GM12875 (cell line): ENCODE measurements at regions not wholly inside any gene's neighbourhood (a gene's known extent, or its start where the extent isn't known, plus 50 kb on each side); places are given as distances from the start of the nearest gene placed in this dataset.

Experiments used
- H3K4me3 ChIP-seq: one replicate; pipeline ENCODE4 v1.5.1; 2011; ENCODE audit warnings: low read depth, low read length, control low read depth
- TF ChIP-seq, protein P1 (sequence below): IDR thresholded peaks from 2 replicates; pipeline ENCODE4 v1.5.1; 2011; ENCODE audit warnings: low read depth, mild to moderate bottlenecking, control low read depth, inconsistent platforms, low read length, moderate library complexity, borderline replicate concordance; ENCODE audit not compliant: insufficient read depth

GRCh38 chr14:39683691-39684260 lies 251.5 kb upstream of the FBXO33 start:
- TF ChIP-seq, protein P1, sequence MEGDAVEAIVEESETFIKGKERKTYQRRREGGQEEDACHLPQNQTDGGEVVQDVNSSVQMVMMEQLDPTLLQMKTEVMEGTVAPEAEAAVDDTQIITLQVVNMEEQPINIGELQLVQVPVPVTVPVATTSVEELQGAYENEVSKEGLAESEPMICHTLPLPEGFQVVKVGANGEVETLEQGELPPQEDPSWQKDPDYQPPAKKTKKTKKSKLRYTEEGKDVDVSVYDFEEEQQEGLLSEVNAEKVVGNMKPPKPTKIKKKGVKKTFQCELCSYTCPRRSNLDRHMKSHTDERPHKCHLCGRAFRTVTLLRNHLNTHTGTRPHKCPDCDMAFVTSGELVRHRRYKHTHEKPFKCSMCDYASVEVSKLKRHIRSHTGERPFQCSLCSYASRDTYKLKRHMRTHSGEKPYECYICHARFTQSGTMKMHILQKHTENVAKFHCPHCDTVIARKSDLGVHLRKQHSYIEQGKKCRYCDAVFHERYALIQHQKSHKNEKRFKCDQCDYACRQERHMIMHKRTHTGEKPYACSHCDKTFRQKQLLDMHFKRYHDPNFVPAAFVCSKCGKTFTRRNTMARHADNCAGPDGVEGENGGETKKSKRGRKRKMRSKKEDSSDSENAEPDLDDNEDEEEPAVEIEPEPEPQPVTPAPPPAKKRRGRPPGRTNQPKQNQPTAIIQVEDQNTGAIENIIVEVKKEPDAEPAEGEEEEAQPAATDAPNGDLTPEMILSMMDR, result no peak

GRCh38 chr14:39682582-39682981 lies 250.3 kb upstream of the FBXO33 start:
- TF ChIP-seq, protein P1, result no peak
- no peak overlapping the region for H3K4me3 ChIP-seq

More at GRCh38 chr14:39683691-39684260, 251.5 kb upstream of the FBXO33 start:
- H3K4me3 ChIP-seq, result no peak overlapping the region

- no peak overlapping the region for H3K4me3 ChIP-seq
- TF ChIP-seq, protein P1, result no peak
These were observed 249.7 kb upstream of the FBXO33 start for GRCh38 chr14:39681782-39682399.

- TF ChIP-seq, protein P1, result no peak
These were observed 248.5 kb upstream of the FBXO33 start for GRCh38 chr14:39680777-39681176.

GRCh38 chr14:39673734-39674133 lies 241.5 kb upstream of the FBXO33 start:
- TF ChIP-seq, protein P1, result no peak
- no peak overlapping the region for H3K4me3 ChIP-seq

More at GRCh38 chr14:39680777-39681176, 248.5 kb upstream of the FBXO33 start:
- H3K4me3 ChIP-seq, result no peak overlapping the region

- no peak overlapping the region for H3K4me3 ChIP-seq
- TF ChIP-seq, protein P1, result no peak
These were observed 241.1 kb upstream of the FBXO33 start for GRCh38 chr14:39673270-39673711.

- TF ChIP-seq, protein P1, result no peak
- H3K4me3 ChIP-seq, result no peak overlapping the region
These were observed 236.2 kb upstream of the FBXO33 start for GRCh38 chr14:39668449-39668848.
